Astrocyte of the spinal cord (primary cell): ENCODE measurements at regions not wholly inside any gene's neighbourhood (a gene's known extent, or its start where the extent isn't known, plus 50 kb on each side); places are given as distances from the start of the nearest gene placed in this dataset.

Source experiments
- DNase-seq: peaks from one replicate; pipeline ENCODE4 v3.0.0; 2011; ENCODE audit warnings: low read depth, low spot score
- H3K4me3 ChIP-seq: 2 replicates; pipeline ENCODE4 v1.5.1; 2011; ENCODE audit warnings: low read depth, mild to moderate bottlenecking, low read length, moderate library complexity
- in situ Hi-C: cut with HindIII; loops from 2 replicates; pipeline ENCODE4 v1.10.0; 2017; ENCODE audit warnings: low sequenced_read_pairs
- TF ChIP-seq, protein P1 (sequence below): IDR thresholded peaks from 2 replicates; pipeline ENCODE4 v1.5.1; 2012; ENCODE audit warnings: low read depth, mild to moderate bottlenecking, low read length, inconsistent platforms

DNA sequence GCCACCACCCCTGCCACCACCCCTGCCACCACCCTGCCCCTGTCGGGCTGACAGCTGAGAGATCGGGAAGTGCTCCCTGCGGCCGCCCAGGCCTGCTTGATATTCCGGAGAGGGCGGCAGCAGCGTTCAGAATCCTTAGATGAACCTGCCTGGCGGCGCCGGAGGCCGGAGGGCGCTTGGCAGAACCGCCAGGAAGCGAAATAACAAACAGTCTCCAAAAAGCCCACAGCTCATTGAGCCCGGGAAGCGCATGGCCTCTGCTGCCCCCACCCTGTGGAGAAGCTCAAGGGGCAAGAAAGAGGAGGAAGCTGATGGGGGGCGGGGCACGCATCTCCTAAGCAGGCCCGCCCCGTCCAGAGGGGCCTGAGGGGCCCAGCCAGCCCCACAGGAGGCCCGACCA, 92.2 kb upstream of the MBOAT2 start:
- TF ChIP-seq, protein P1, sequence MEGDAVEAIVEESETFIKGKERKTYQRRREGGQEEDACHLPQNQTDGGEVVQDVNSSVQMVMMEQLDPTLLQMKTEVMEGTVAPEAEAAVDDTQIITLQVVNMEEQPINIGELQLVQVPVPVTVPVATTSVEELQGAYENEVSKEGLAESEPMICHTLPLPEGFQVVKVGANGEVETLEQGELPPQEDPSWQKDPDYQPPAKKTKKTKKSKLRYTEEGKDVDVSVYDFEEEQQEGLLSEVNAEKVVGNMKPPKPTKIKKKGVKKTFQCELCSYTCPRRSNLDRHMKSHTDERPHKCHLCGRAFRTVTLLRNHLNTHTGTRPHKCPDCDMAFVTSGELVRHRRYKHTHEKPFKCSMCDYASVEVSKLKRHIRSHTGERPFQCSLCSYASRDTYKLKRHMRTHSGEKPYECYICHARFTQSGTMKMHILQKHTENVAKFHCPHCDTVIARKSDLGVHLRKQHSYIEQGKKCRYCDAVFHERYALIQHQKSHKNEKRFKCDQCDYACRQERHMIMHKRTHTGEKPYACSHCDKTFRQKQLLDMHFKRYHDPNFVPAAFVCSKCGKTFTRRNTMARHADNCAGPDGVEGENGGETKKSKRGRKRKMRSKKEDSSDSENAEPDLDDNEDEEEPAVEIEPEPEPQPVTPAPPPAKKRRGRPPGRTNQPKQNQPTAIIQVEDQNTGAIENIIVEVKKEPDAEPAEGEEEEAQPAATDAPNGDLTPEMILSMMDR, result no peak
- DNase-seq, result peak; percentile 54
- no peak overlapping the region for H3K4me3 ChIP-seq
- in situ Hi-C loops, result no loop called here

GRCh38 chr2:9095226-9095625, 91.7 kb upstream of the MBOAT2 start:
- in situ Hi-C loops, result no loop called here
- TF ChIP-seq, protein P1, result no peak
- DNase-seq, result no peak
- no peak overlapping the region for H3K4me3 ChIP-seq

- in situ Hi-C loops, result no loop called here
- TF ChIP-seq, protein P1, result no peak
- DNase-seq, result no peak
- no peak overlapping the region for H3K4me3 ChIP-seq
Observed at GRCh38 chr2:9094117-9094516, 90.6 kb upstream of the MBOAT2 start.

- no peak overlapping the region for H3K4me3 ChIP-seq
- no peak for DNase-seq
- TF ChIP-seq, protein P1, result no peak
- in situ Hi-C loops, result no loop called here
Observed at GRCh38 chr2:9093324-9093723, 89.8 kb upstream of the MBOAT2 start.

GRCh38 chr2:9092383-9093282, 89.1 kb upstream of the MBOAT2 start:
- TF ChIP-seq, protein P1, result no peak
- DNase-seq, result no peak

GRCh38 chr2:9091811-9092210, 88.3 kb upstream of the MBOAT2 start:
- TF ChIP-seq, protein P1, result no peak
- no peak overlapping the region for H3K4me3 ChIP-seq
- in situ Hi-C loops, result no loop called here
- DNase-seq, result no peak

More at GRCh38 chr2:9092383-9093282, 89.1 kb upstream of the MBOAT2 start:
- no peak overlapping the region for H3K4me3 ChIP-seq
- in situ Hi-C loops, result no loop called here
